HG03442 (cell line): ENCODE measurements at regions not wholly inside any gene's neighbourhood (a gene's known extent, or its start where the extent isn't known, plus 50 kb on each side); places are given as distances from the start of the nearest gene placed in this dataset.

Experiments used
- ATAC-seq: cut with Tn5 transposase; IDR thresholded peaks from one replicate; pipeline ENCODE4 v1.9.1; 2021; ENCODE audit warnings: mild to moderate bottlenecking, moderate library complexity; ENCODE audit not compliant: unreplicated experiment

- peak; percentile 73 for ATAC-seq
These were observed 218.1 kb upstream of the SOX4 start for GRCh38 chr6:21375151-21376116.

- ATAC-seq: no peak
These were observed 216.2 kb upstream of the SOX4 start for GRCh38 chr6:21377356-21377755.

GRCh38 chr6:21381331-21381963 lies 212.1 kb upstream of the SOX4 start:
- no peak for ATAC-seq

- no peak for ATAC-seq
These were observed 210.6 kb upstream of the SOX4 start for GRCh38 chr6:21382821-21383449.

- no peak for ATAC-seq
These were observed 210.0 kb upstream of the SOX4 start for GRCh38 chr6:21383450-21384085.

GRCh38 chr6:21384216-21384615 lies 209.3 kb upstream of the SOX4 start:
- no peak for ATAC-seq

- ATAC-seq: no peak
These were observed 206.8 kb upstream of the SOX4 start for GRCh38 chr6:21386744-21387143.

- ATAC-seq: no peak
These were observed 202.9 kb upstream of the SOX4 start for GRCh38 chr6:21390532-21391213.

GRCh38 chr6:21392177-21392576 lies 201.4 kb upstream of the SOX4 start:
- ATAC-seq: no peak

- no peak for ATAC-seq
These were observed 199.9 kb upstream of the SOX4 start for GRCh38 chr6:21393441-21394165.

GRCh38 chr6:21395121-21395520 lies 198.4 kb upstream of the SOX4 start:
- ATAC-seq: no peak

GRCh38 chr6:21396313-21396712 lies 197.2 kb upstream of the SOX4 start:
- ATAC-seq: no peak

GRCh38 chr6:21398741-21399325 lies 194.7 kb upstream of the SOX4 start:
- no peak for ATAC-seq

GRCh38 chr6:21402368-21402767 lies 191.2 kb upstream of the SOX4 start:
- peak; percentile 92 for ATAC-seq

- peak; percentile 60 for ATAC-seq
These were observed 189.0 kb upstream of the SOX4 start for GRCh38 chr6:21404577-21404976.

- no peak for ATAC-seq
These were observed 187.2 kb upstream of the SOX4 start for GRCh38 chr6:21406316-21406715.

- no peak for ATAC-seq
These were observed 184.3 kb upstream of the SOX4 start for GRCh38 chr6:21409231-21409630.

GRCh38 chr6:21413428-21413827 lies 180.1 kb upstream of the SOX4 start:
- ATAC-seq: no peak

GRCh38 chr6:21414065-21414464 lies 179.5 kb upstream of the SOX4 start:
- ATAC-seq: no peak
